ENCODE measurements at regions not wholly inside any gene's neighbourhood (a gene's known extent, or its start where the extent isn't known, plus 50 kb on each side); places are given as distances from the start of the nearest gene placed in this dataset.

DNA sequence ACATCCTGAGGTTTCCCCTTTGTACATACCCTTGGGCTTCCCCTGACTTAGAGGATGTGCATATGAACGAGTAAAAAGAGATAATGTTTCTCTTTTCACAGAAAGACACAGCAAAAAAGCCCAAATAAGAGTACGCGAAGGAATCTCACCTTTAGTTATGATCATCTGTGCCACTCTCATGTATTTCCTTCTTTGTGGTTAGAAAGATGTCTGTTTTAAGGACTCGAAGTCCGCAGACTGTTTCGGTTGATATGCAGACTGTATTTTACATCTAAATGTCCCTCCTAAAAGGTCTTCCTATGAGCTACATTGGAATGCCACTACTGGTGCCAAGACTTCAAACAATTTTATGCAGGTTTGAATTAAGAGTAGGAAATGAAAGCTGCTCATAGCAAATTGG lies 102.3 kb upstream of the GOT2 start:
- H2AFZ ChIP-seq: no peak overlapping the region
- no peak for TF ChIP-seq EZH2phosphoT487 (IDR thresholded peaks at IDR 0.05; ENCODE audit: low read depth, severe bottlenecking, unreplicated experiment)
- TF ChIP-seq EZH2 (IDR thresholded peaks at IDR 0.05; ENCODE audit: borderline replicate concordance): no peak
- TF ChIP-seq, protein P1, sequence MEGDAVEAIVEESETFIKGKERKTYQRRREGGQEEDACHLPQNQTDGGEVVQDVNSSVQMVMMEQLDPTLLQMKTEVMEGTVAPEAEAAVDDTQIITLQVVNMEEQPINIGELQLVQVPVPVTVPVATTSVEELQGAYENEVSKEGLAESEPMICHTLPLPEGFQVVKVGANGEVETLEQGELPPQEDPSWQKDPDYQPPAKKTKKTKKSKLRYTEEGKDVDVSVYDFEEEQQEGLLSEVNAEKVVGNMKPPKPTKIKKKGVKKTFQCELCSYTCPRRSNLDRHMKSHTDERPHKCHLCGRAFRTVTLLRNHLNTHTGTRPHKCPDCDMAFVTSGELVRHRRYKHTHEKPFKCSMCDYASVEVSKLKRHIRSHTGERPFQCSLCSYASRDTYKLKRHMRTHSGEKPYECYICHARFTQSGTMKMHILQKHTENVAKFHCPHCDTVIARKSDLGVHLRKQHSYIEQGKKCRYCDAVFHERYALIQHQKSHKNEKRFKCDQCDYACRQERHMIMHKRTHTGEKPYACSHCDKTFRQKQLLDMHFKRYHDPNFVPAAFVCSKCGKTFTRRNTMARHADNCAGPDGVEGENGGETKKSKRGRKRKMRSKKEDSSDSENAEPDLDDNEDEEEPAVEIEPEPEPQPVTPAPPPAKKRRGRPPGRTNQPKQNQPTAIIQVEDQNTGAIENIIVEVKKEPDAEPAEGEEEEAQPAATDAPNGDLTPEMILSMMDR (IDR thresholded peaks at IDR 0.05; ENCODE audit: poor library complexity): no peak
- no peak for DNase-seq (ENCODE audit: low spot score)
- no peak overlapping the region for H3K4me2 ChIP-seq
- no peak overlapping the region for H3K4me3 ChIP-seq
- H3K36me3 ChIP-seq (replicated peaks; ENCODE audit: insufficient read depth, low read depth): no peaks in the 10 kb centered on the region
- H3K9me2 ChIP-seq (replicated peaks; ENCODE audit: insufficient read depth): no peaks in the 10 kb centered on the region
- WGBS (ENCODE audit: low lambda C conversion rate, missing lambda C conversion rate): 88% methylated on average over 6 of the region's 6 CpGs
- no peaks in the 10 kb centered on the region for H3K9me3 ChIP-seq (ENCODE audit: low read depth)
- no peaks in the 10 kb centered on the region for H3K27me3 ChIP-seq
- no peaks in the 10 kb centered on the region for H3K4me1 ChIP-seq (ENCODE audit: insufficient read depth)
- no peaks in the 10 kb centered on the region for H4K20me1 ChIP-seq (ENCODE audit: insufficient read depth, poor library complexity, severe bottlenecking)
- H3K79me2 ChIP-seq: no peaks in the 10 kb centered on the region
- H3K27ac ChIP-seq: no peak overlapping the region

DNA sequence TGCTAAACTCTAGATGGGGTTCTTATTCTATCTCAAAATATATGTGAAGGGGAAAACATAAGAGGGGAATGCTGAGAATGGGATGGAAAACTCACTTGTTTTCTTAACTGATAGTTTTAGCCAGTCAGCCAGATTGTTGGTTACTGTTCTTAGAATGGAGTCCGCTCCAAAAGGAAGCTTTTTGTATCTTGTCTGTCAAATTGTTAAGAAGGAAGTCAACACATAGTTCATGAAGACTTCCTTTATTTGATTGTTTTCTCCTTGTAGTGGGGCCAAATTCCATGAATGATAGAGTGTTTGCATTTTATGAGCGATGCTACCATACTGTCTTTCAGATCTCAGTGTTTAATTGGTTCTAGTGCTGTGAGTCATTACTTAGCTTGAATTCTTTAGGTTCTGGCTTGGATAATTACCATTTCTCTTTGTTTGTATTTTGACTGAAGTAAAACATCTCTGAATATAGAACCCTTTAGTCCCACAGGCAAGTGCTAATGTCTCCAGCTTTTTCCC lies 98.3 kb upstream of the GOT2 start:
- Histone ChIP-seq H3K36me3 (replicated peaks; ENCODE audit: insufficient read depth, low read depth) (no peaks in the 10 kb centered on the region), H3K4me1 (ENCODE audit: insufficient read depth) (no peaks in the 10 kb centered on the region), H3K9me3 (ENCODE audit: low read depth) (no peaks in the 10 kb centered on the region), H3K27me3 (no peaks in the 10 kb centered on the region), H3K27ac (no peak overlapping the region), H2AFZ (no peak overlapping the region), H3K9me2 (replicated peaks; ENCODE audit: insufficient read depth) (no peaks in the 10 kb centered on the region), H3K79me2 (no peaks in the 10 kb centered on the region), H4K20me1 (ENCODE audit: insufficient read depth, poor library complexity, severe bottlenecking) (no peaks in the 10 kb centered on the region), H3K4me2 (no peak overlapping the region), H3K4me3 (no peak overlapping the region)
- 94% methylated on average over 2 of the region's 2 CpGs for WGBS (ENCODE audit: low lambda C conversion rate, missing lambda C conversion rate)
- DNase-seq (ENCODE audit: low spot score): no peak
- TF ChIP-seq EZH2 (IDR thresholded peaks at IDR 0.05; ENCODE audit: borderline replicate concordance) (no peak), EZH2phosphoT487 (IDR thresholded peaks at IDR 0.05; ENCODE audit: low read depth, severe bottlenecking, unreplicated experiment) (no peak)
- TF ChIP-seq, protein P1 (IDR thresholded peaks at IDR 0.05; ENCODE audit: poor library complexity): no peak

GRCh38 chr16:58831386-58831785 lies 97.3 kb upstream of the GOT2 start:
- Histone ChIP-seq H4K20me1 (ENCODE audit: insufficient read depth, poor library complexity, severe bottlenecking) (no peaks in the 10 kb centered on the region), H3K79me2 (no peaks in the 10 kb centered on the region), H3K4me2 (no peak overlapping the region), H3K27me3 (no peaks in the 10 kb centered on the region), H2AFZ (no peak overlapping the region), H3K9me2 (replicated peaks; ENCODE audit: insufficient read depth) (no peaks in the 10 kb centered on the region), H3K9me3 (ENCODE audit: low read depth) (no peaks in the 10 kb centered on the region), H3K36me3 (replicated peaks; ENCODE audit: insufficient read depth, low read depth) (no peaks in the 10 kb centered on the region), H3K4me3 (no peak overlapping the region), H3K4me1 (ENCODE audit: insufficient read depth) (no peaks in the 10 kb centered on the region), H3K27ac (no peak overlapping the region)
- TF ChIP-seq, protein P1 (IDR thresholded peaks at IDR 0.05; ENCODE audit: poor library complexity): no peak
- no peak for TF ChIP-seq EZH2phosphoT487 (IDR thresholded peaks at IDR 0.05; ENCODE audit: low read depth, severe bottlenecking, unreplicated experiment)
- TF ChIP-seq EZH2 (IDR thresholded peaks at IDR 0.05; ENCODE audit: borderline replicate concordance): no peak
- DNase-seq (ENCODE audit: low spot score): no peak
- 90% methylated on average over 4 of the region's 4 CpGs for WGBS (ENCODE audit: low lambda C conversion rate, missing lambda C conversion rate)

Measured in hepatocyte (in vitro differentiated cells).